GM19328 (cell line): ENCODE measurements at regions not wholly inside any gene's neighbourhood (a gene's known extent, or its start where the extent isn't known, plus 50 kb on each side); places are given as distances from the start of the nearest gene placed in this dataset.
"Not testable (repeated sequence)": the region's sequence is repeated elsewhere in the genome, so short reads cannot be mapped to it uniquely, and the experiment has no call there.

ENCODE experiments used
- ATAC-seq: cut with Tn5 transposase; IDR thresholded peaks from one replicate; pipeline ENCODE4 v1.9.1; 2021; ENCODE audit warnings: mild to moderate bottlenecking, moderate library complexity; ENCODE audit not compliant: unreplicated experiment

GRCh38 chr10:28733245-28733644, 55.9 kb downstream of the BAMBI start:
- no peak for ATAC-seq

DNA sequence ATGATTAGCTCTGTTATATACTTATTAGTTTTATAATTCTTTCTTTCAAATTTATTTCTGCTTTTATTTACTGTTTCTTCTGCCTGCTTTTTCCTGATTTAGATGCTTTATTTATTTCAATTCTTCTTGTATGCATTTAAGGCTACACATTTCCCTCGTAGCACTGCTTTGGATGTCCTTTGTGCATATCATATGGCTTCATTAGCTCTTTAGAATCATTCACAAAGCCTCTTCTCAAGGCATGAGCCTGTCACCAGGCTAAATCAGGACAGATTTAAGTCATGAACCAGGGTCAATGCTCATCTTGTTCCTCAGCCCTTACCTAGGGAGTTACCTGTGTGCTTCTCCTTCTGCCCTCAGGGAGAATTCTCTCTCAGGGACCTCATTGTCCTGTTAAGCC, 56.3 kb downstream of the BAMBI start:
- no peak for ATAC-seq

DNA sequence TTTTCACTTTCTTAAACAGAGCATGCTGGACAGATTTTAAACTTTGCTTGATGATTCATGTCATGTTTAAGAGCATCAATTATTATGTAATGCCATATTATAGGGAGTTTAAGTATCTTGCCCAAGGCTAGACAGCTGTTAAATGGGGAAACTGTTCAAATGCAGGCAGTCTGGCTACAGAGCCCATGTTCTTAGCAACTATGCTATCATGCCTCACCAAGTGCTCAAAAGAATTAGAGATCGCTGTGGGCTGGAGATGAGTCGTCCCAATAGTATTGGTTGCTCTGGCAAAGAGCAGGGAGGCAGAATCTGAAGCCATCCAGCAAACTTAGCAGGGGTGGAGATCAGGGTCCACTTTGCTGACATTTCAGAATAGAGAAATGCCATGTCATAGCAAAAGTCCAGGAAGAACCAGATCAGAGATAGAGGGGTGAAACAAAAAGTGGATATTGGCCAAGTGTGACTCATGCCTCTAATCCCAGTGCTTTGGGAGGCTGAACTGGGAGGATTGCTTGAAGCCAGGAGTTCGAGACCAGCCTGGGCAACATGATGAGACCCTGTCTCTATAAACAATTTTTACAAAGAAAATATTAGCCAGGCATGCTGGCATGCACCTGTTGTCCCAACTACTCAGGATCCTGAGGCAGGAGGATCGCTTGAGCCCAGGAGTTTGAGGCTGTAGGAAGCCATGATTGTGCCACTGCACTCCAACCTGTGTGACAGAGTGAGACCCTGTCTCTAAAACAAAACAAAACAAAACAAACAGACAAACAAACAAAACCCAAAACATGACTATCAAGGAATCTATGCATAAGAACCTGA, 57.8 kb downstream of the BAMBI start:
- ATAC-seq, result no peak

DNA sequence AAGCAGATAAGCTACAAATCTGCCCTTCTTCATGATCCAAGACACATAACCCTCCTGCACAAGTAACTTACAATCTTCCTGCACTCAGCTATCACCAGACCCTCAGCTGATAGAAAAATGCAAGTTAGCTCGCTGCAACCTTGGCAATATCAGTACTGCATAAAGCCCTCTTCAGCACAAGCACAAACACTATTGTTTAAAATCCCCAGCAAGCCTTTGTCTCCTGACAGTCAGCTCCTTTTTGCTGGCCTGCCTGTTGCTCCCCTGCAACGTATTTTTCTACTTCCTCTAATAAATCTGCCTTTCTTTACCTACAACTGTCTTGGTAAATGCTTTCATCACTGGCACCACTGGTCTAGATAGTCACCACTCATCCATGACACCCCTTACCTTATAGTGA, 59.8 kb downstream of the BAMBI start:
- no peak for ATAC-seq

DNA sequence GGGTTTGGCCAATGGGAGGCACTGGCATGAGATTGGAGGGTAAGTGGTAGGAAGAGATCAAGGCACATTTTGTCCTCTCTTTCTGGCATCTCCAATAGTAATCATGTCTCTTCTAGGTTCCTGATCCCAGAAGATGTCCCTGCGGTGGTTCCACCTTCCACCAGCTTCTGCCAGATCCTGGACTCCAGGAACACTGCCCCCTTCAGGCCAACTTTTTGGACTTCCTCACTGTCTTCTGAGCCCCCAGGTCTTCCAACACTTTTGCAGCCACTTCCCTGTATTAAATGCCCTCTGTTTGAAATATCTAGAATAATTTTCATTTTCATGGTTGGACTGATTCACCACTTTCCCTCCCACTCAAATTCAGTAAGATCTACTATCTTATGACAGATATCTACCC, 60.9 kb downstream of the BAMBI start:
- ATAC-seq, result no peak

GRCh38 chr10:28743576-28743975, 66.3 kb downstream of the BAMBI start:
- no peak for ATAC-seq

DNA sequence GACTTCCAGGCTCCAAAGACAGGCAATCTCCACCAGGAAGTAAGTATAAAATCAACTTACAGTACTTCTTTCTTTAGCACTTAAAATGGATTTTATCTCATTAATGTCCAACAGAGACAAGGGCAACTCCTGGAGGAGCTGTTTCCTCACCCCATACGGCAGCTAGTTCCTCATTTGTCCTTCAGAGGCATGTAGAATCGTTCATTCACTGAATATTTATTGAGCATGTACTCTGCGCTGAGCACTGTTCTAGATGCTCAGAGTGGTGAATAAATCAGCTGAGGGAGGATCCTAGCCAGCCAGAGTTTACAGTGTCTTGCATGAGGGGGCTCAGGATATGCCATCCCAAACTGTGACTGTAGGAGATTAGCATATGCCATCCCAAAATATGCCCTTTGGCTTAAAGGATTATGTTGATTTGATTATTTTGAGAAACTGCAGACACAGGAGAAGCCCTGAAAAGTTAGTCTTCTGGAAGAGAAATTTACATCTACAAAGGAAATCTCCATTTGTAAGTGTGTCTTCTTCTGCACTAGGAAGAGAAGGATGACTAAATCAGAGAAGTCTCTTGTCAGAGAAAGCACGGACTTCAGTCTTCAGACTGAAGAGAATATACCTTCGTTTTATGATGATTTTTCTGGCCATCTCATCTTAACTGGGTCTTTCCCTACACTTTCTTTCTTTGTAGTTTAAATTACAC, 66.9 kb downstream of the BAMBI start:
- ATAC-seq, result no peak

DNA sequence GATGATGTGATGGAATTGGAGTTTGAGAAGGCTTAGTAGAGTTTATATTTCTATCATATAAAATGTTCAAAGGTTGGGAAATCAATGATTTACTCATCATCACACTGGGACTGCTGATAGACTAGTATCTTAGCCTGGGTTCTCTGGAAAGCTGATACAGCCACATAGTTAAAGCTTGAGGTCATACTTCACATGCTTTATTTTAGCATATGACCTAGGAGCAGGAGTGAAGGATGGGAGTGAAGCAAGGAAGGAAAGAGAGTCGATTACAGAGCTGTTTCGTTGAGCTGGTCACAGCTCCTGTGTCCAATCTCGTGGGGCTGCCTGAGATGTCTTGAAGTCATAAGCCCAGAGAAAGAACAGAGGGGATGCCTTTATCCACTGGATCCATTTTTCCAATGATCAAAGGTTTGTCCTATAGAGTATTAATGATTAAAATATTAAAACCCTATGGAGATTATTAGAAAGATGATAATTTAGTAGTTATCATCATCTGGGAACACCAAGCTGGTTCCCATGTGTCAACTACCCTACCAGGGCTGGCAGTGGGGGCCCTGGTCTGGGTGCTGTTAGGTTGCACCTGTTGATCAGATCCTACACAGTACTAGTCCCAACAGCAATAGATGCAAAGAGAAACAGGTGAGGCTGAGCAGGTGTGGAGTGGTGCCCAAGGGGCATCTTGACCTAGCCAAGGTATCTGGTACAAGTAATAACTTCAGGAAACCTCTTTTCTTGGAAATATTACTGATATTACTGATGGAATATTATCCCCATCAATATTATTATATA, 77.8 kb downstream of the BAMBI start:
- no peak for ATAC-seq

DNA sequence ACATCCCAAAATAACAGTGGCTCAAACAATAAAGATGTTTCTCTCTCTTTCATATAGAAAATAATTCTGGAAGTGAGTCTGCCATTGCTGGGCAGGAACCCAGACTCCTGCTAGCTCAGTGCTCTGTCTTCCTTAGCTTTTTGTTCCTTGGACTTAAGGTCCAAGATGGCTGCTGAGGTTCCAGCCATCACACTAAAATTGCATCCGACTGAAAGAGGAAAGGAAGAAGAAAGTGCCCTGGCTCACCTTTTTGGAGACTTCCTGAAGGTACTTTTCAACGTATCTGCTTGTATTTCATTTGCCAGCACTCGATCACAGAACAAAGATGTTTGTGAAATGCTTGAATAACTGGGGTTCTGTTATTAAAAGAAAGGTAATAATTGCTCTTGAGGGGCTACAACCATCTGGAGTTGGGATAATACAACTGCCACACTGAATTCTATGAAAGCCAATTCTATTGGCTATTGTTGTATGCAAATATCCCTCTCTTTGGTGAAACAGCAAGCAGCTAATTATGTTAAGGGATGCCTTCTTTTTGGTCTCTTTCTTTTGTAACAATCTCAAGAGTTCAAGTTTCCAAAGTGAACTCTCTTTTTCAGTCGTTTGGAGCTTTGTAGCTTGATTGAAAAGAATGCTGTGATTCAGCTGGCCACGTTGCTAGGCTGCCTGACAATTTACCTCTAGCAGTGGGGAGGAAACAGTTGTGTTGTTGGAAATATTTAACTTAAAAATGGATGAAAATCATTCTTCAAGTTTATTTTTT, 83.9 kb downstream of the BAMBI start:
- ATAC-seq, result no peak

DNA sequence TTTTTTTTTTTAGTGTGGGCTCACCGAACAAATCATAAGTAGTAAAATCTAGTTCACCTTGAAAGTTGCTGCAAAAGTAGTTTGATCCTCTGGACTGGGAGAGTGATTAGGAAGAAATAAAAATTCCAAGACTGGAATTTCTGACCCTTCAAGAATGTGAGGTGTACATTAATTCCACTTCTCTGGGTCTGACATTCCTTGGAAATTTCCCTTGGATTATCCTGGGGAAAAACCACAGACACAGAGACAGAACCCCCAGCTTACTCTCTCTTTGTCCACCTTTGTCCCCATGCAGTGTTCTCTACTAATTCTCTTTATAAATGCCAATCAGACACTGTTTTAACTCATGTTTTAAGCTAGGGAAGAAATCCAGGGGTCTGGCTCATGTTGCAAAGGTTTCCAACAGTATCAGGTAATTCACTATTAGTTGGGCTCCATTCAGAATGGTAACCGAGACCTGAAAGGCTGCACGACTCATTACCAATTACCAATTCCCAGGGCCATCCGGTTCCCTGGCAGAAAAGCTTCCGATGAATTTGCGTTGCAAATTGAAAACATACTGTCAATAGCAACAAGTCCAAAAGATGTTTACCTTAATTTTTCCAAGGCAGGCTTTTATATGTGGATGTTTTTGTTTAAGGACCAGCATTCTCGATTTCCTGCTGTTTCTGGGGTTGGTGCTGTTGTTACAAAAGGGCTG, 86.3 kb downstream of the BAMBI start:
- no peak for ATAC-seq

- ATAC-seq, result no peak
Measured at GRCh38 chr10:28765641-28766040, 88.3 kb downstream of the BAMBI start.

DNA sequence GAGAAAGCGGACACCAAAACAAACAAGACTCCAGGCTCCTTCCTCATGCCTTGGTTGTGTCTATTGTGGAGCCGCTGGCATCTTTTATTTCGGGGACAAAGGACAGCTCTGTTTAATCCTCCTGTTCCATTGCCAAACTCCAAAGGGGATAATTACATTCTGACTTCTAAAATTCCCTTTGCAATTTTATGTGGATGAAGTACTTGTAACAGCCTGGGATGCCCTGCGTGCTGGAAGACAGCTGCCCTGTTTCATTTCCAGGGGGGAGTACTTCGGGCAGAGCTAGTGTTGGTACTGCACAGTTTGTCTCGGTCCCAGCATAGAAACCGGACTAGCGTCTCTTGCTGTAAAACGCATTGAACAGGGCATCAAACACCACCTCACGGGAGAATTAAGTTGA, 90.9 kb downstream of the BAMBI start:
- no peak for ATAC-seq

DNA sequence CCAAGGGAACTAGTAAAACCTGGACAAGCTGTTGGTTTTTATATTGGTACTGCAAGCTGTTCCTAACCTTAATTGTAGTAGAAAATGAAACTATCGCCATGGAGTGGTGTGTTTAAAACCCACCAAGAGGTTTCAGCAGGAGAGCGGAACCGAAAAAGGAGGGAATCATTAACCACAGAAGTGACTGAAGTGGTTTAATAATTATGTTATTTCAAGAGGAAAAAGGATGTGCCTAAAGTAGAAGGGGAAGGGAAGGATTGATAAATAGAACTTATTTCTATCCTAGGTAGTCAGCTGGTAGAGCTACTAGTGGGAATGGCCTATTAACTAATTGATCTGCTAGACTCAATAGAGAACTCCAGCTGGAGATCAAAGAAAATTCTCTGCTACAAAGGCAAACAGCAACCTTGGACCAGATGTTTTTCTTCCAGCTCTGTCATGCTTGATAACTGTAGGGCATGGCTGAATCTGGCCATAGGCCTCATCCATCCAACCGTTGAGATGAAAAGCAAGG, 91.8 kb downstream of the BAMBI start:
- no peak for ATAC-seq

DNA sequence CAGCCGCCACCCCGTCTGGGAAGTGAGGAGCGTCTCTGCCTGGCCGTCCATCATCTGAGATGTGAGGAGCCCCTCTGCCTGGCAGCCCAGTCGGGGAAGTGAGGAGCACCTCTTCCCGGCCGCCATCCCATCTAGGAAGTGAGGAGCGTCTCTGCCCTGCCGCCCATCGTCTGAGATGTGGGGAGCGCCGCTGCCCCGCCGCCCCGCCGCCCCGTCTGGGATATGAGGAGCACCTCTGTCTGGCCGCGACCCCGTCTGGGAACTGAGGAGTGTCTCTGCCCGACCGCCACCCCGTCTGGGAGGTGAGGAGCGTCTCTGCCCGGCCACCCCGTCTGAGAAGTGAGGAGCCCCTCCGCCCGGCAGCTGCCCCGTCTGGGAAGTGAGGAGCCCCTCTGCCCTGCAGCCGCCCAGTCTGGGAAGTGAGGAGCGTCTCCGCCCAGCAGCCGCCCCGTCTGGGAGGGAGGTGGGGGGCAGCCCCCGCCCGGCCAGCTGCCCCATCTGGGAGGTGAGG, 94.3 kb downstream of the BAMBI start:
- ATAC-seq, result not testable (repeated sequence)

- ATAC-seq, result no peak
Measured at GRCh38 chr10:28774051-28774995, 97.0 kb downstream of the BAMBI start.

DNA sequence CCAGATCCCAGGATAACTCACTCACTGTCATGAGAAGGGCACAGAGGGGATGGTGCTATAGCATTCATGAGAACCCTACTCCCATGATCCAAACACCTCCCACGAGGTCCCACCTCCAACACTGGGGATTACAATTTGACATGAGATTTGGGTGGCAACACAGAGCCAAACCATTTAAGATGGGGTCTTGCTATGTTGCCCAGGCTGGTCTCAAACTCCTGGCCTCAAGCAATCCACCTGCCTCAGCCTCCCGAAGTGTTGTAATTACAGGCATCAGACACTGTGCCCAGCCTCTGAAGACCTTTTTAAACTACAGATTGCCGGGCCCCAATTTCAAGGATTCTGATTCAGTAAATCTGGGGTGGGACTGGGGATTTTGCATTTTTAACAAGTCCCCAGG, 98.5 kb downstream of the BAMBI start:
- ATAC-seq, result no peak

- ATAC-seq, result no peak
Measured at GRCh38 chr10:28776519-28776918, 99.2 kb downstream of the BAMBI start.

DNA sequence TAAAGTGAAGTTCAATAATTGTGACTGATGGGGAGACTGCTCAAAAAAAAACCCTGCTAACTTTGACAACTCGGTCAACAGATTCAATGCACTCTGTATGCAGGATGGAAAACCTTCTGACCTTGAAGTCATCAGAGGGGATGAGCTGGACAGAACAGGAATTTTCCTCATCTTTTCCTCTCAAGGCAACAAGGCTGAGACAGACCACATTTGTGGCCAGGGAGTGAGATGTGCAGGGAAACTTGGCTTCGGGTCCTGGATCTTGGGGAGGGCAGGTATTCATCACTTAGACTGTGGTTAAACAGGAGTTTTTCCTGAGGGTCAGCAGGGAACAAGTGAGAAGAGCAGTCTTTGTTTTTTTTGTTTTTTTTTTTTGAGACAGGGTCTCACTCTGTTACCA, 100.6 kb downstream of the BAMBI start:
- ATAC-seq, result no peak

- ATAC-seq, result no peak
Measured at GRCh38 chr10:28778524-28778923, 101.2 kb downstream of the BAMBI start.
